GM11168 (cell line): ENCODE measurements at regions not wholly inside any gene's neighbourhood (a gene's known extent, or its start where the extent isn't known, plus 50 kb on each side); places are given as distances from the start of the nearest gene placed in this dataset.
"Not testable (repeated sequence)": the region's sequence is repeated elsewhere in the genome, so short reads cannot be mapped to it uniquely, and the experiment has no call there.

Experiments used
- in situ Hi-C: fragments of 300-500 bp; cut with MboI; formaldehyde crosslinking; loops from one replicate; pipeline ENCODE4 v1.12.0; 2022; ENCODE audit warnings: low sequenced_read_pairs; ENCODE audit not compliant: unreplicated experiment

GRCh38 chr15:35288580-35288979 is 203.5 kb upstream of the NANOGP8 start:
- in situ Hi-C loops = loop anchor here (10.0 kb wide), 2 partner anchors 156 to 214 kb away; no protein-coding TSS in a partner anchor

- in situ Hi-C loops = loop anchor here (10.0 kb wide), 2 partner anchors 158 to 212 kb away; no protein-coding TSS in a partner anchor
Observed at GRCh38 chr15:35286721-35287120, 201.6 kb upstream of the NANOGP8 start.

GRCh38 chr15:35282965-35283496 is 197.9 kb upstream of the NANOGP8 start:
- in situ Hi-C loops = loop anchor here (10.0 kb wide), 2 partner anchors 162 to 208 kb away; no protein-coding TSS in a partner anchor

- in situ Hi-C loops = loop anchor here (10.0 kb wide), 2 partner anchors 163 to 207 kb away; no protein-coding TSS in a partner anchor
Observed at GRCh38 chr15:35281515-35281914, 196.4 kb upstream of the NANOGP8 start.

GRCh38 chr15:35279811-35280210 is 194.7 kb upstream of the NANOGP8 start:
- in situ Hi-C loops = loop anchor here (10.0 kb wide), 2 partner anchors 165 to 205 kb away; no protein-coding TSS in a partner anchor

GRCh38 chr15:35271371-35272043 is 186.4 kb upstream of the NANOGP8 start:
- in situ Hi-C loops = no loop called here

- in situ Hi-C loops = no loop called here
Observed at GRCh38 chr15:35260941-35261340, 175.8 kb upstream of the NANOGP8 start.

- in situ Hi-C loops = not testable (repeated sequence)
Observed at GRCh38 chr15:35260274-35260673, 175.2 kb upstream of the NANOGP8 start.

GRCh38 chr15:35256551-35256950 is 171.5 kb upstream of the NANOGP8 start:
- in situ Hi-C loops = no loop called here

- in situ Hi-C loops = no loop called here
Observed at GRCh38 chr15:35256141-35256540, 171.0 kb upstream of the NANOGP8 start.

- in situ Hi-C loops = not testable (repeated sequence)
Observed at GRCh38 chr15:35254908-35255307, 169.8 kb upstream of the NANOGP8 start.

- in situ Hi-C loops = no loop called here
Observed at GRCh38 chr15:35254062-35254461, 169.0 kb upstream of the NANOGP8 start.

- in situ Hi-C loops = no loop called here
Observed at GRCh38 chr15:35252351-35252865, 167.3 kb upstream of the NANOGP8 start.

GRCh38 chr15:35247150-35247549 is 162.1 kb upstream of the NANOGP8 start:
- in situ Hi-C loops = no loop called here

- in situ Hi-C loops = no loop called here
Observed at GRCh38 chr15:35246451-35246850, 161.4 kb upstream of the NANOGP8 start.

- in situ Hi-C loops = not testable (repeated sequence)
Observed at GRCh38 chr15:35245681-35246080, 160.6 kb upstream of the NANOGP8 start.

GRCh38 chr15:35244227-35244626 is 159.1 kb upstream of the NANOGP8 start:
- in situ Hi-C loops = no loop called here

- in situ Hi-C loops = no loop called here
Observed at GRCh38 chr15:35243758-35244157, 158.7 kb upstream of the NANOGP8 start.

- in situ Hi-C loops = not testable (repeated sequence)
Observed at GRCh38 chr15:35239693-35240092, 154.6 kb upstream of the NANOGP8 start.

GRCh38 chr15:35238448-35238847 is 153.4 kb upstream of the NANOGP8 start:
- in situ Hi-C loops = not testable (repeated sequence)

GRCh38 chr15:35229085-35229484 is 144.0 kb upstream of the NANOGP8 start:
- in situ Hi-C loops = no loop called here

GRCh38 chr15:35218215-35218614 is 133.1 kb upstream of the NANOGP8 start:
- in situ Hi-C loops = no loop called here
